ENCODE measurements at regions not wholly inside any gene's neighbourhood (a gene's known extent, or its start where the extent isn't known, plus 50 kb on each side); places are given as distances from the start of the nearest gene placed in this dataset.
"Not testable (repeated sequence)": the region's sequence is repeated elsewhere in the genome, so short reads cannot be mapped to it uniquely, and the experiment has no call there.

DNA sequence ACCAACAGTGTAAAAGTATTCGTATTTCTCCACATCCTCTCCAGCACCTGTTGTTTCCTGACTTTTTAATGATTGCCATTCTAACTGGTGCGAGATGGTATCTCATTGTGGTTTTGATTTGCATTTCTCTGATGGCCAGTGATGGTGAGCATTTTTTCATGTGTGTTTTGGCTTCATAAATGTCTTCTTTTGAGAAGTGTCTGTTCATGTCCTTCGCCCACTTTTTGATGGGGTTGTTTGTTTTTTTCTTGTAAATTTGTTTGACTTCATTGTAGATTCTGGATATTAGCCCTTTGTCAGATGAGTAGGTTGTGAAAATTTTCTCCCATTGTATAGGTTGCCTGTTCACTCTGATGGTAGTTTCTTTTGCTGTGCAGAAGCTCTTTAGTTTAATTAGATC, 86.9 kb downstream of the CCDC74A start:
- H3K9me3 ChIP-seq (ENCODE audit: insufficient read depth, low read length); H3K4me3 ChIP-seq (ENCODE audit: insufficient read length, low read depth); H3K27me3 ChIP-seq (ENCODE audit: insufficient read depth, insufficient read length); H3K36me3 ChIP-seq (ENCODE audit: insufficient read depth, insufficient read length, low read length); H3K9ac ChIP-seq (ENCODE audit: insufficient read length, low read depth); DNase-seq (ENCODE audit: low read depth, low spot score); H3K4me1 ChIP-seq (ENCODE audit: insufficient read depth, insufficient read length): not testable (repeated sequence)

DNA sequence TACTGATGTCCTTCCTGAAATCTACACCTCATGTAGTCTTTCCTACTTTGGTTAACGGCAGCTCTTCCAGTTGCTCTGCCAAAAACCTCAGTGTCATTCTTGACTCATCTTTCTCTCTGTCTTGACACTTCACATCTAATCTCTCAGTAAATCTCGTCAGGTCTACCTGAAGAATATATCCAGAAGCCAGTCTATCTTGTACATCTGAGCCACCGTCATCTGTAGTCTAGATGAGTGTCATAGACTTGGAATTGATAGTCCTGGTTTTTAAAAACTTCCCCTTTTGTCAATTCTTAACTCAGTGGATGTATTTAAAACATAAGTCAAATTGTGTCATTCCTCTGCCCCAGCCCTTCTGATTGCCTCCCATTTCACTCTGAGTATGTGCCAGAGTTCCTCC, 90.6 kb downstream of the CCDC74A start:
- H3K27me3 ChIP-seq (ENCODE audit: insufficient read depth, insufficient read length); H3K9ac ChIP-seq (ENCODE audit: insufficient read length, low read depth); H3K4me3 ChIP-seq (ENCODE audit: insufficient read length, low read depth); H3K9me3 ChIP-seq (ENCODE audit: insufficient read depth, low read length); H3K36me3 ChIP-seq (ENCODE audit: insufficient read depth, insufficient read length, low read length); DNase-seq (ENCODE audit: low read depth, low spot score); H3K4me1 ChIP-seq (ENCODE audit: insufficient read depth, insufficient read length): not testable (repeated sequence)

DNA sequence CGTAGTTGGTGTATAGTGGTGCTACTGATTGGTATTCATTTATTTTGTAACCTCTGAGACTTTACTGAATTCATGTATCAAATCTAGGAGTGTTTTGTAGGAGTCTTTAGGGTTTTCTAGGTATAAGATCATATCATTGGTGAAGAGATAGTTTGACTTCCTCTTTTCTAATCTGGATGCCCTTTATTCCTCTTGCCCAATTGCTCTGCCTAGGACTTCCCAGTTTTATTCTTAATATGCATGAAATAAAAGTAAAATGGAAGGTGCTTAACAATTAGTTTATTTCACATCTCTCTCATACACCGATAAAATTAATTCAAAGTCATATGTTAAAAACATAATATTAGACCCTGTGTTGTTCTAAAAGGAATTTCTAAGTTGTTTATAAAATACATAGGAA, 95.2 kb downstream of the CCDC74A start:
- H3K9me3 ChIP-seq (ENCODE audit: insufficient read depth, low read length); DNase-seq (ENCODE audit: low read depth, low spot score); H3K36me3 ChIP-seq (ENCODE audit: insufficient read depth, insufficient read length, low read length); H3K27me3 ChIP-seq (ENCODE audit: insufficient read depth, insufficient read length); H3K4me3 ChIP-seq (ENCODE audit: insufficient read length, low read depth); H3K4me1 ChIP-seq (ENCODE audit: insufficient read depth, insufficient read length); H3K9ac ChIP-seq (ENCODE audit: insufficient read length, low read depth): not testable (repeated sequence)

DNA sequence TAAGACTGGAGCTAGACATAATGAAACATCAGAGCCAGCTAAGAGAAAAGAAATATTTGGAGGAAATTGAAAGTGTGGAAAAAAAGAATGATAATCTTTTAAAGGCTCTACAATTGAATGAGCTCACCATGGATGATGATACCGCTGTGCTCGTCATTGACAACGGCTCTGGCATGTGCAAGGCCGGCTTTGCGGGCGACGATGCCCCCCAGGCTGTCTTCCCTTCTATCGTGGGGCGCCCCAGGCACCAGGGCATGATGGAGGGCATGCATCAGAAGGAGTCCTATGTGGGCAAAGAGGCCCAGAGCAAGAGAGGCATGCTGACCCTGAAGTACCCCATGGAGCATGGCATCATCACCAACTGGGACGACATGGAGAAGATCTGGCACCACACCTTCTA, 98.3 kb downstream of the CCDC74A start:
- not testable (repeated sequence) for H3K9me3 ChIP-seq (ENCODE audit: insufficient read depth, low read length); H3K9ac ChIP-seq (ENCODE audit: insufficient read length, low read depth); H3K4me3 ChIP-seq (ENCODE audit: insufficient read length, low read depth); H3K36me3 ChIP-seq (ENCODE audit: insufficient read depth, insufficient read length, low read length); H3K27me3 ChIP-seq (ENCODE audit: insufficient read depth, insufficient read length); H3K4me1 ChIP-seq (ENCODE audit: insufficient read depth, insufficient read length); DNase-seq (ENCODE audit: low read depth, low spot score)

DNA sequence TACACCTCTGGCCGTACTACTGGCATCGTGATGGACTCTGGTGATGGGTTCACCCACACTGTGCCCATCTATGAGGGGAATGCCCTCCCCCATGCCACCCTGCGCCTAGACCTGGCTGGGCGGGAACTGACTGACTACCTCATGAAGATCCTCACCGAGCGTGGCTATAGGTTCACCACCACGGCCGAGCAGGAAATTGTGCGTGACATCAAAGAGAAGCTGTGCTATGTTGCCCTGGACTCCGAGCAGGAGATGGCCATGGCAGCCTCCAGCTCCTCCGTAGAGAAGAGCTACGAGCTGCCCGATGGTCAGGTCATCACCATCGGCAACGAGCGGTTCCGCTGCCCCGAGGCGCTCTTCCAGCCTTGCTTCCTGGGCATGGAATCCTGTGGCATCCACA, 98.9 kb downstream of the CCDC74A start:
- not testable (repeated sequence) for H3K4me3 ChIP-seq (ENCODE audit: insufficient read length, low read depth); H3K9me3 ChIP-seq (ENCODE audit: insufficient read depth, low read length); H3K4me1 ChIP-seq (ENCODE audit: insufficient read depth, insufficient read length); H3K27me3 ChIP-seq (ENCODE audit: insufficient read depth, insufficient read length); H3K9ac ChIP-seq (ENCODE audit: insufficient read length, low read depth); DNase-seq (ENCODE audit: low read depth, low spot score); H3K36me3 ChIP-seq (ENCODE audit: insufficient read depth, insufficient read length, low read length)

DNA sequence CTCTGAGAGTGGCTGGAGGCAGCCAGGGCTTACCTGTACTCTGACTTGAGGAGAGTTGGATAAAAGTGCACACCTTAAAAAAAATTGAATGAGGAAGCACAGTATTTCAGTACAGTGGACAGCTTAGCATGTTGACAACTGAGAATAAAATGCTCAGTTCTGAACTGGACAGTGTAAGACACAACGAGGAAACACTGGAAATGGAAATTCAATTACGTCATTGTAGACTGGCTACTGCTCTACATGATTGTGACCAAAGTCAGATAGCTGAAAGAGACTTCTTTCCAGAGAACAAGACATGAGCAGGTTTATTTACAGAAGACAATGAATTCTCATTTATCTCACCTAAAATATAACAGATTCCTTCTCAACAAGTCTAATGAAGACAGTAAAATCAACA, 100.1 kb downstream of the CCDC74A start:
- H3K4me3 ChIP-seq (ENCODE audit: insufficient read length, low read depth); H3K4me1 ChIP-seq (ENCODE audit: insufficient read depth, insufficient read length); DNase-seq (ENCODE audit: low read depth, low spot score); H3K27me3 ChIP-seq (ENCODE audit: insufficient read depth, insufficient read length); H3K36me3 ChIP-seq (ENCODE audit: insufficient read depth, insufficient read length, low read length); H3K9me3 ChIP-seq (ENCODE audit: insufficient read depth, low read length); H3K9ac ChIP-seq (ENCODE audit: insufficient read length, low read depth): not testable (repeated sequence)

DNA sequence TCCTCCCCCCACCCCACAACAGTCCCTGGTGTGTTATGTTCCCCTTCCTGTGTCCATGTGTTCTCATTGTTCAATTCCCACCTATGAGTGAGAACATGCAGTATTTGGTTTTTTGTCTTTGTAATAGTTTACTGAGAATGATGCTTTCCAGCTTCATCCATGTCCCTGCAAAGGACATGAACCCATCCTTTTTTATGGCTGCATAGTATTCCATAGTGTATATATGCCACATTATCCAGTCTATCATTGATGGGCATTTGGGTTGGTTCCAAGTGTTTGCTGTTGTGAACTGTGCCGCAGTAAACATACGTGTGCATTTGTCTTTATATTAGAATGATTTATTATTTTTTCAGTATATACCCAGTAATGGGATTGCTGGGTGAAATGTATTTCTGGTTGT, 104.0 kb downstream of the CCDC74A start:
- H3K27me3 ChIP-seq (ENCODE audit: insufficient read depth, insufficient read length); H3K36me3 ChIP-seq (ENCODE audit: insufficient read depth, insufficient read length, low read length); DNase-seq (ENCODE audit: low read depth, low spot score); H3K4me3 ChIP-seq (ENCODE audit: insufficient read length, low read depth); H3K9ac ChIP-seq (ENCODE audit: insufficient read length, low read depth); H3K9me3 ChIP-seq (ENCODE audit: insufficient read depth, low read length); H3K4me1 ChIP-seq (ENCODE audit: insufficient read depth, insufficient read length): not testable (repeated sequence)

DNA sequence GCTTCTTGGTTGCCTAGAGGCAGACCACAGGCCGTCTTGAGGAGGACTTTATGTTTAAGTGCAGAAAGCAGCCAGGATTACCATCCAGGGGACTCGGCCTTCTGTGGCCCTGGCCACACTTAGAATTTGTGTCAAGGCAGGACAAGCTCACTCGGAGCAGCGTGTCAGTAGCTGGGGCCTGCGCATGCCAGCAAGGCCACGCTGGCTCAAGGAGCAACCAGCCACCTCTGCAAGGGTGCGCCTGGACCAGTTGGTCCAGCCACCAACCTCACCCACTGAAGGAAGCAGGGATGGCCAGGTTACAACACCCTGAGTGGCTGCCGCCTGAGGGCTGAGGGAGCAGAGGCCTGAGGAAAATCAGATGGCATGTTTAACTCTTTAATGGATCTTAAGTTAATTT, 105.7 kb downstream of the CCDC74A start:
- H3K27me3 ChIP-seq (ENCODE audit: insufficient read depth, insufficient read length); H3K4me1 ChIP-seq (ENCODE audit: insufficient read depth, insufficient read length); DNase-seq (ENCODE audit: low read depth, low spot score); H3K9me3 ChIP-seq (ENCODE audit: insufficient read depth, low read length); H3K4me3 ChIP-seq (ENCODE audit: insufficient read length, low read depth); H3K9ac ChIP-seq (ENCODE audit: insufficient read length, low read depth); H3K36me3 ChIP-seq (ENCODE audit: insufficient read depth, insufficient read length, low read length): not testable (repeated sequence)

DNA sequence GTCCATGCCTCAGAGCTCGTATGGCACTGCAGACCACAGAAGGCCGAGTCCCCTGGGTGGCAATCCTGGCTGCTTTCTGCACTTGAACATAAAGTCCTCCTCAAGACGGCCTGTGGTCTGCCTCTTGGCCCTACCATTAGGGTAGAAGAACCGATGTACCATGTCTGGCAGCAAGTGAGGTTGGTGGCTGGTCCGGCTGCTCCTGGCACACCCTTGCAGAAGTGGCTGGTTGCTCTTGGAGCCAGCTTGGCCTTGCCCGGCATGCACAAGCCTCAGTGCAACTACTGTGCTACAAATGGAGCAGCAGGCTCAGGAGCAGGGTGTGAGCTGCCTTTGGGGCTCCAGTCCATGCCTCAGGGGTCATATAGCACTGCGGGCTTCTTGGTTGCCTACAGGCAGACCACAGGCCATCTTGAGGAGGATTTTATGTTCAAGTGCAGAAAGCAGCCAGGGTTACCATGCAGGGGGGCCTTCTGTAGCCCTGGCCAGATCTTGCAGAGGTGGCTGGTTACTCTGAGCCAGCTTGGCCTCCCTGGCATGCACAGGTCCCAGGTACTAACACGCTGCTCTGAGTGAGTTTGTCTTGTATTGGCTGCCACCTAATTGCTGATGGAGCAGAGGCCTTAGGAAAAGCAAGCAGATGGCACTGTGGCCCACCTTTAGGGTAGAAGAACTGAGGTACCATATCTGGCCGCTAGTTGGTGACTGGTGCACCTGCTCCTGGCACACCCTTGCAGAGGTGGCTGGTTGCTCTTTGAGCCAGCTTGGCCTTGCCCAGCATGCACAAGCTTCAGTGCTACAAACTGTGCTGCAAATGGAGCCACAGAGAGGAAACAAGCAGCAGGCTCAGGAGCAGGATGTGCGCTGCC, 106.4 kb downstream of the CCDC74A start:
- DNase-seq (ENCODE audit: low read depth, low spot score); H3K4me1 ChIP-seq (ENCODE audit: insufficient read depth, insufficient read length); H3K9ac ChIP-seq (ENCODE audit: insufficient read length, low read depth); H3K9me3 ChIP-seq (ENCODE audit: insufficient read depth, low read length); H3K4me3 ChIP-seq (ENCODE audit: insufficient read length, low read depth); H3K36me3 ChIP-seq (ENCODE audit: insufficient read depth, insufficient read length, low read length); H3K27me3 ChIP-seq (ENCODE audit: insufficient read depth, insufficient read length): not testable (repeated sequence)

Data from NT2/D1 (cell line).